HCT116 (cell line): ENCODE measurements at regions not wholly inside any gene's neighbourhood (a gene's known extent, or its start where the extent isn't known, plus 50 kb on each side); places are given as distances from the start of the nearest gene placed in this dataset.

ENCODE experiments used
- ATAC-seq: fragments of 200-7000 bp; cut with Tn5 transposase; 2 replicates; pipeline ENCODE4 v1.9.1; 2020; ENCODE audit warnings: mild to moderate bottlenecking, moderate library complexity
- BruUV-seq: library from RNA; stranded (reverse); fragments of 400-500 nt; replicated peaks from 2 replicates; lab custom pipeline; 2021; lab: Mats Ljungman, UMichigan
- CTCF ChIA-PET: fragments of 300-600 bp; sonication (Branson Sonifier 250); formaldehyde crosslinking; loops from one replicate; lab custom pipeline; 2021; ENCODE audit warnings: antibody characterized with exemption; lab: Charles Lee
- POLR2A ChIA-PET: fragments of 300-600, 350-600 bp; sonication (Branson Sonifier 250); formaldehyde crosslinking; loops from one replicate; lab custom pipeline; 2021; ENCODE audit warnings: antibody characterized with exemption; lab: Charles Lee
- RAD21 ChIA-PET, 2 experiments: fragments of 300-600 bp; sonication (Branson Sonifier 250); formaldehyde crosslinking; loops; one replicate each; lab custom pipeline; 2023; ENCODE audit warnings: low total read pairs in 2 of 2; ENCODE audit not compliant: uncharacterized antibody in 2 of 2, unreplicated experiment in 2 of 2, low non-redundant PET in 1 of 2; lab: Charles Lee
- DNase-seq: peaks from one replicate; pipeline ENCODE4 v3.0.0-alpha.2; 2010; ENCODE audit warnings: low read depth, low spot score
- H2AFZ ChIP-seq: fragments of 200-600 bp; shearing (Covaris generic), sonication (generic); 2 replicates; pipeline ENCODE4 v1.6.1; 2017; ENCODE audit warnings: low read depth, mixed run types, mixed read lengths, antibody characterized with exemption, low read length; ENCODE audit not compliant: poor library complexity, severe bottlenecking
- H3K27ac ChIP-seq: 2 replicates; pipeline ENCODE4 v1.5.1; 2012; ENCODE audit warnings: low read depth, low read length
- H3K27me3 ChIP-seq: fragments of 200-600 bp; sonication (generic); 2 replicates; pipeline ENCODE4 v1.6.1; 2016; ENCODE audit warnings: mixed run types, low read length, mixed read lengths; ENCODE audit not compliant: insufficient read depth
- H3K36me3 ChIP-seq, 2 experiments: fragments of 200-500 bp in 1 of 2; fragments of 200-600 bp in 1 of 2; sonication (Bioruptor generic) in 1 of 2; sonication (generic) in 1 of 2; 2 replicates each; pipeline versions ENCODE4 v1.5.1 to v1.6.1; 2014 to 2016; ENCODE audit warnings: low read length in 2 of 2, inconsistent platforms in 1 of 2, mixed read lengths in 1 of 2, mixed run types in 1 of 2; ENCODE audit not compliant: insufficient read depth in 2 of 2, control insufficient read depth in 1 of 2
- H3K4me1 ChIP-seq, 2 experiments: fragments of 200-600 bp in 1 of 2; sonication (generic) in 1 of 2; 2 replicates each; pipeline versions ENCODE4 v1.5.1 to v1.6.1; 2012 to 2017; ENCODE audit warnings: low read length in 2 of 2, inconsistent platforms in 1 of 2, mild to moderate bottlenecking in 1 of 2, mixed read lengths in 1 of 2, mixed run types in 1 of 2, moderate library complexity in 1 of 2; ENCODE audit not compliant: insufficient read depth in 2 of 2, control insufficient read depth in 1 of 2
- H3K4me2 ChIP-seq: fragments of 200-600 bp; sonication (generic); 2 replicates; pipeline ENCODE4 v1.6.1; 2017; ENCODE audit warnings: mixed run types, low read length, mixed read lengths
- H3K4me3 ChIP-seq, 2 experiments: fragments of 200-600 bp in 1 of 2; sonication (generic) in 1 of 2; replicated peaks in 1 of 2; 2 replicates each; pipeline ENCODE4 v1.5.1; 2011 to 2016; ENCODE audit warnings: low read length in 2 of 2, control low read depth in 1 of 2, low read depth in 1 of 2, mild to moderate bottlenecking in 1 of 2, mixed read lengths in 1 of 2, mixed run types in 1 of 2
- H3K79me2 ChIP-seq: fragments of 200-600 bp; sonication (generic); 2 replicates; pipeline ENCODE4 v1.6.1; 2017; ENCODE audit warnings: mild to moderate bottlenecking, mixed run types, low read length, moderate library complexity, mixed read lengths; ENCODE audit not compliant: insufficient read depth
- H3K9ac ChIP-seq: fragments of 200-600 bp; sonication (generic); 2 replicates; pipeline ENCODE4 v1.6.1; 2016; ENCODE audit warnings: low read length, mixed read lengths
- H3K9me2 ChIP-seq: fragments of 200-600 bp; sonication (generic), shearing (Covaris generic); 2 replicates; pipeline ENCODE4 v1.6.1; 2017; ENCODE audit warnings: mixed run types, mild to moderate bottlenecking, moderate library complexity; ENCODE audit not compliant: insufficient read depth
- H3K9me3 ChIP-seq, 2 experiments: fragments of 200-500 bp in 1 of 2; fragments of 200-600 bp in 1 of 2; sonication (Bioruptor generic) in 1 of 2; sonication (generic) in 1 of 2; 2 replicates each; pipeline ENCODE4 v1.6.1; 2014 to 2017; ENCODE audit warnings: low read length in 2 of 2, mixed read lengths in 2 of 2, inconsistent platforms in 1 of 2, low read depth in 1 of 2, mild to moderate bottlenecking in 1 of 2, mixed run types in 1 of 2, moderate library complexity in 1 of 2; ENCODE audit not compliant: control insufficient read depth in 1 of 2, insufficient read depth in 1 of 2
- H4K20me1 ChIP-seq: fragments of 200-600 bp; sonication (generic), shearing (Covaris generic); 2 replicates; pipeline ENCODE4 v1.6.1; 2017; ENCODE audit warnings: mixed run types, mild to moderate bottlenecking, moderate library complexity; ENCODE audit not compliant: insufficient read depth
- CBX3 ChIP-seq: IDR thresholded peaks from 2 replicates; pipeline ENCODE4 v1.6.1; 2012; ENCODE audit warnings: low read depth
- CEBPB ChIP-seq: IDR thresholded peaks from 2 replicates; pipeline ENCODE4 v1.6.1; 2012; ENCODE audit warnings: low read depth
- EGR1 ChIP-seq: IDR thresholded peaks from 2 replicates; pipeline ENCODE4 v1.6.1; 2012; ENCODE audit warnings: low read depth
- ELF1 ChIP-seq: IDR thresholded peaks from 2 replicates; pipeline ENCODE4 v1.6.1; 2012; ENCODE audit warnings: low read depth, borderline replicate concordance
- EZH2 ChIP-seq: fragments of 200-600 bp; sonication (generic); IDR thresholded peaks from 2 replicates; pipeline ENCODE4 v1.6.1; 2017; ENCODE audit warnings: antibody characterized with exemption, mixed run types
- EZH2phosphoT487 ChIP-seq: fragments of 200-600 bp; IDR thresholded peaks from 2 replicates; pipeline ENCODE4 v1.6.1; 2018; ENCODE audit warnings: antibody characterized with exemption, borderline replicate concordance
- FOSL1 ChIP-seq: IDR thresholded peaks from 2 replicates; pipeline ENCODE4 v1.6.1; 2012; ENCODE audit warnings: low read depth
- POLR2AphosphoS5 ChIP-seq: IDR thresholded peaks from 2 replicates; pipeline ENCODE4 v1.6.1; 2011; ENCODE audit warnings: mild to moderate bottlenecking, low read depth, low read length, moderate library complexity
- RAD21 ChIP-seq: IDR thresholded peaks from 2 replicates; pipeline ENCODE4 v1.6.1; 2012; ENCODE audit warnings: low read depth, mild to moderate bottlenecking
- SRF ChIP-seq: IDR thresholded peaks from 2 replicates; pipeline ENCODE4 v1.6.1; 2012; ENCODE audit warnings: low read depth
- TCF7L2 ChIP-seq: IDR thresholded peaks from 2 replicates; pipeline ENCODE4 v1.7.0; 2011; ENCODE audit warnings: borderline replicate concordance, inconsistent platforms; ENCODE audit not compliant: insufficient read depth, insufficient read length; ENCODE audit errors: extremely low read depth
- ZNF274 ChIP-seq: fragments of 200-500 bp; sonication (Bioruptor generic); IDR thresholded peaks from 2 replicates; pipeline ENCODE4 v1.6.1; 2014; ENCODE audit warnings: mild to moderate bottlenecking, low read depth, low read length, inconsistent platforms
- intact Hi-C: fragments of 100-400 bp; cut with micrococcal nuclease; formaldehyde crosslinking; loops from 2 replicates; pipeline ENCODE4 v1.10.0; 2022
- TF ChIP-seq, protein P1 (sequence below): IDR thresholded peaks from 2 replicates; pipeline ENCODE4 v1.6.1; 2012
- TF ChIP-seq, protein P2 (sequence below), 3 experiments: fragments of 200-600 bp in 1 of 3; sonication (generic) in 1 of 3; IDR thresholded peaks in 2 of 3; conservative IDR thresholded peaks in 1 of 3; 2 replicates each; pipeline ENCODE4 v1.5.1; 2012 to 2017; ENCODE audit warnings: low read depth in 2 of 3, low read length in 2 of 3, antibody characterized with exemption in 1 of 3, borderline replicate concordance in 1 of 3, control low read depth in 1 of 3, mild to moderate bottlenecking in 1 of 3, mixed read lengths in 1 of 3, mixed run types in 1 of 3, moderate library complexity in 1 of 3; ENCODE audit not compliant: insufficient read depth in 1 of 3

DNA sequence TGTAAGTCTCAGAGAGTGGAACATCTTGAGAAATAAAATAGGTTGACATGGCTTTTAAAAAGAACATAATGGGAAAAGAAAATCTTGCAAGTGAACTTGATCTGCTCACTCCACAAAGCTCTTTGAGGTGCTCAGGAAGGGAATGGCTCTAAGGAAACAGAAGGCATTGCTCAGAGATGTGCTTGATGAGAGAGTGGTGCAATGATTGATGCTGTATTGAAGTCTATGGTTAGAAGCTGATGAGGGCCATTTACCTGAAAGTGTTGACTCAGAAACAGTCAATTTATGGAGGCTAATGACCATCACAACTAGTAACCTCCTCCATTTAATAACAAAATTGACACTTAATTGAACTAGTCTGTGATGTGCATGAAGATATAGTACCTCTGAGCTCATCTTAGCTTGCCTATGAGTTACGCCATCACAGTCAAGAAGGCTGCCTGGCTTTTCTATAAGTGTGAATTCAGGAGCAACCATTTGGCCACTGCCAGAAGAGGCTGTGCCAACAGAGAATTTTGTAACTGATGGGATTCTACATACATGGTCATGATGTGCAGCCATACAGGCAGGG lies 639.1 kb downstream of the JRKL start:
- POLR2A ChIA-PET, result no interaction called here
- TF ChIP-seq EGR1 (no peak), EZH2phosphoT487 (no peak), SRF (no peak), CBX3 (no peak), TCF7L2 (no peak), CEBPB (no peak)
- H3K4me2 ChIP-seq, result no peak overlapping the region
- no peak overlapping the region for H3K4me3 ChIP-seq
- RAD21 ChIA-PET, result no interaction called here
- H3K79me2 ChIP-seq, result no peaks in the 10 kb centered on the region
- H3K27me3 ChIP-seq, result no peaks in the 10 kb centered on the region
- no peaks in the 10 kb centered on the region for H4K20me1 ChIP-seq
- CTCF ChIA-PET, result no interaction called here
- ATAC-seq (no peak), DNase-seq (no peak)
- no peak overlapping the region for H2AFZ ChIP-seq
- H3K9ac ChIP-seq, result no peak overlapping the region
- intact Hi-C loops, result no loop called here
- peaks cover 0 to 18% of the 10 kb centered on the region in 2 experiments; a peak in 2 of 4 replicates for H3K9me3 ChIP-seq
- H3K4me1 ChIP-seq, result no peaks in the 10 kb centered on the region
- BruUV-seq, result no TSS peak
- H3K36me3 ChIP-seq, result no peaks in the 10 kb centered on the region
- H3K9me2 ChIP-seq, result no peaks in the 10 kb centered on the region
- H3K27ac ChIP-seq, result no peak overlapping the region

DNA sequence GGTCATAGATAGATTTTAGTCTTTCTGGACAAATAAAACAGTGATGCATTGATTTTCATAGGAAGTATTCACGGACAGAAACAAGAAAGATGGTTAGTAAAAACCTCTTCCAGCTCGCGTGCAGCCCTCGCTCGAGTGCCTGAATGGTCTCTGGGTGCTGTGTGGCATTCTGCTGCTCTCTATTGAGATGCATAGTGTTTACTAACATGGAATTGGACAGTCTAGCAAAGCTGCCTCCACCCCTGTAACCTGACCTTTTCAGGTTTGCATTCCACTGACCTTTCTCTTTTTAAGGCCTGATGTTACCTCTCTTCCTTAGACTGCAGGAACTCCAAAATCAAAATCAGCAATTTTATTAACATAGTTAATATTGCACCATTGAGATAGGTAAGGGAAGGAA lies 643.4 kb downstream of the JRKL start:
- ChIA-PET CTCF (no interaction called here), POLR2A (no interaction called here), RAD21 (no interaction called here)
- Histone ChIP-seq H3K4me2 (no peak overlapping the region), H3K27ac (no peak overlapping the region), H3K27me3 (no peaks in the 10 kb centered on the region), H3K9me2 (no peaks in the 10 kb centered on the region), H3K4me3 (no peak overlapping the region), H3K9ac (no peak overlapping the region), H4K20me1 (no peaks in the 10 kb centered on the region), H3K79me2 (no peaks in the 10 kb centered on the region), H2AFZ (no peak overlapping the region), H3K9me3 (peaks cover 3 to 21% of the 10 kb centered on the region in 2 experiments; a peak in 2 of 4 replicates), H3K36me3 (no peaks in the 10 kb centered on the region), H3K4me1 (no peaks in the 10 kb centered on the region)
- intact Hi-C loops, result no loop called here
- no TSS peak for BruUV-seq
- no peak for ATAC-seq
- TF ChIP-seq EZH2 (no peak), ZNF274 (no peak), RAD21 (no peak), EZH2phosphoT487 (no peak), FOSL1 (no peak), EGR1 (no peak), ELF1 (no peak), POLR2AphosphoS5 (no peak), SRF (no peak)
- TF ChIP-seq, protein P1, sequence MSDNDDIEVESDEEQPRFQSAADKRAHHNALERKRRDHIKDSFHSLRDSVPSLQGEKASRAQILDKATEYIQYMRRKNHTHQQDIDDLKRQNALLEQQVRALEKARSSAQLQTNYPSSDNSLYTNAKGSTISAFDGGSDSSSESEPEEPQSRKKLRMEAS, result no peak
- TF ChIP-seq, protein P2, sequence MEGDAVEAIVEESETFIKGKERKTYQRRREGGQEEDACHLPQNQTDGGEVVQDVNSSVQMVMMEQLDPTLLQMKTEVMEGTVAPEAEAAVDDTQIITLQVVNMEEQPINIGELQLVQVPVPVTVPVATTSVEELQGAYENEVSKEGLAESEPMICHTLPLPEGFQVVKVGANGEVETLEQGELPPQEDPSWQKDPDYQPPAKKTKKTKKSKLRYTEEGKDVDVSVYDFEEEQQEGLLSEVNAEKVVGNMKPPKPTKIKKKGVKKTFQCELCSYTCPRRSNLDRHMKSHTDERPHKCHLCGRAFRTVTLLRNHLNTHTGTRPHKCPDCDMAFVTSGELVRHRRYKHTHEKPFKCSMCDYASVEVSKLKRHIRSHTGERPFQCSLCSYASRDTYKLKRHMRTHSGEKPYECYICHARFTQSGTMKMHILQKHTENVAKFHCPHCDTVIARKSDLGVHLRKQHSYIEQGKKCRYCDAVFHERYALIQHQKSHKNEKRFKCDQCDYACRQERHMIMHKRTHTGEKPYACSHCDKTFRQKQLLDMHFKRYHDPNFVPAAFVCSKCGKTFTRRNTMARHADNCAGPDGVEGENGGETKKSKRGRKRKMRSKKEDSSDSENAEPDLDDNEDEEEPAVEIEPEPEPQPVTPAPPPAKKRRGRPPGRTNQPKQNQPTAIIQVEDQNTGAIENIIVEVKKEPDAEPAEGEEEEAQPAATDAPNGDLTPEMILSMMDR (IDR thresholded peaks at IDR 0.05 in 2 of 3, conservative IDR thresholded peaks at IDR 0.05 in 1 of 3; ENCODE audit: borderline replicate concordance in 1 of 3, insufficient read depth in 1 of 3, low read depth in 2 of 3, low read length in 2 of 3), result no peak
- DNase-seq, result no peak
